GM19043 (cell line): ENCODE measurements at regions not wholly inside any gene's neighbourhood (a gene's known extent, or its start where the extent isn't known, plus 50 kb on each side); places are given as distances from the start of the nearest gene placed in this dataset.
"Not testable (repeated sequence)": the region's sequence is repeated elsewhere in the genome, so short reads cannot be mapped to it uniquely, and the experiment has no call there.

Source experiments
- ATAC-seq: cut with Tn5 transposase; IDR thresholded peaks from one replicate; pipeline ENCODE4 v1.9.1; 2021; ENCODE audit warnings: low read depth; ENCODE audit not compliant: unreplicated experiment

DNA sequence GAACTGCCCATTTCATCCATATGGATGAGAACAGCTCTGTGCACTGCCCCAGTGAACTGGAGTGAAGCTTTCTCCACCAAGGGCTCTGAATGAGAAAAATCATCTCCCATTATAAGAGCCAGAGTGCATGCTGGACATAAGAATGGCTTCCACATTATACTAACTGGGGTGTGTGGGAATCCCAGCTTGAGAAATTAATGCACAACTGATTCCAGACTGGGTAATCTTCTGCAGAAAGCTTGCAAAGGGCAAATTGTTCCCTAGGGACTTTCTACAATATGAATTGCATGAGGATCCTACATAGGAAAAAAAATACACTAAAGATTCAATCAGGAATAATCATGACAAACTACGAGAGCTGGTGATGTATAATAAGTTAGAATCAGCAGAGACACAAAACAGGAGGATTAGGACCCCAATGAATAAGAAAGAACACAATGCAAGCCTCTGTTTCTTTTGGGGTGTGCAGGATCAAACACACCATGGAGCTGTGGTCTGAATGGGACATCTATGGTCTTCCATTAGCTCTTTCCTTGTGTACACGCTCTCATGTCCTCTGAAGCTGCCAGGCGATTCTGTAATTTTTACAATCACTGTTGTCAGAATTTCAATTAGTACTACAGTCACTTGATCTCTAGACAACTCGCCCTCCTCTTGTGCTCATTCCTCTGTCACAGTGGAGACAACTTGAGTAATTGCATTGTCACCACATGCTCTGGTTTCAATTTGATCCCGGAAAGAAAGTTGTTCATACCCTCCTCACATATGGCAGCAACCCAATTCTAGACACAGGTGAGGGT is 1327.4 kb downstream of the GATA3 start:
- no peak for ATAC-seq

DNA sequence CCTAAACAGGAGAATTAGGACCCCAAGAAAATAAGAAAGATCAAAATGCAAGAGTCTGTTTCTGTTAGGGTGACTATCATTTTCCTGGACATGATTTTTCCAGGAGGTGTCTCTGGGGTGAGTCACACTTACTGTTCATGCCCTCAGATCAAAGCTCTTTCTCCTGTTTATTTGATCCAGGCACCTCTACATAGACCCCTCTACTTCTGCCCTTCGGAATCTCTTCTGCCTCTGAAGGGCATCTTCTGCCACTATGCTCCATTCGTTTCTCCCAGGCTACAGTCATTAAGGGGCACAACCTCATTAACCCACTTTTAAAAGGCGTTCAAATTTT is 1328.0 kb downstream of the GATA3 start:
- ATAC-seq: no peak

GRCh38 chr10:9390516-9390915 is 1336.0 kb downstream of the GATA3 start:
- no peak for ATAC-seq

- ATAC-seq: no peak
These were observed 1344.9 kb downstream of the GATA3 start for GRCh38 chr10:9399275-9399983.

DNA sequence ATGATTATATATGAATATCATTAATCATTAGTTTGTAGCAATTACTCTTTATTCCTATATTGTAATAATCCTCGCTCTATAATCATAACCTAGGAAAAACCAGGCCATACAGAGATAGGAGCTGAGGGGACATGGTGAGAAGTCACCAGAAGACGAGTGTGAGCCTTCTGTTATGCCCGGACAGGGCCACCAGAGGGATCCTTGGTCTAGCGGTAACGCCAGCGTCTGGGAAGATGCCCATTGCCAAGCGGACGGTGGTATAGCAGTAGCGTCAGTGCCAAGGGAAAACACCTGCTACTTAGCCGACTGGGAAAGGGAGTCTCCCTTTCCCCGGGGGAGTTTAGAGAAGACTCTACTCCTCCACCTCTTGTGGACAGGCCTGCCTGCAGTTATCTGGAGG is 1347.6 kb downstream of the GATA3 start:
- not testable (repeated sequence) for ATAC-seq

- not testable (repeated sequence) for ATAC-seq
These were observed 1348.2 kb downstream of the GATA3 start for GRCh38 chr10:9402507-9403195.

DNA sequence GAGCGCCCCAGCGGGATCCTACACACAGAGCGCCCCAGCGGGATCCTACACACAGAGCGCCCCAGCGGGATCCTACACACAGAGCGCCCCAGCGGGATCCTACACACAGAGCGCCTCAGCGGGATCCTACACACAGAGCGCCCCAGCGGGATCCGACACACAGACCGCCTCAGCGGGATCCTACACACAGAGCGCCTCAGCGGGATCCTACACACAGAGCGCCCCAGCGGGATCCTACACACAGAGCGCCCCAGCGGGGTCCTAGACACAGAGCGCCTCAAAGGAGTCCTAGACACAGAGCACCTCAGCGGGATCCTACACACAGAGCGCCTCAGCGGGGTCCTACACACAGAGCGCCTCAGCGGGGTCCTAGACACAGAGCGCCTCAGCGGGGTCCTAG is 1352.7 kb downstream of the GATA3 start:
- ATAC-seq: not testable (repeated sequence)

DNA sequence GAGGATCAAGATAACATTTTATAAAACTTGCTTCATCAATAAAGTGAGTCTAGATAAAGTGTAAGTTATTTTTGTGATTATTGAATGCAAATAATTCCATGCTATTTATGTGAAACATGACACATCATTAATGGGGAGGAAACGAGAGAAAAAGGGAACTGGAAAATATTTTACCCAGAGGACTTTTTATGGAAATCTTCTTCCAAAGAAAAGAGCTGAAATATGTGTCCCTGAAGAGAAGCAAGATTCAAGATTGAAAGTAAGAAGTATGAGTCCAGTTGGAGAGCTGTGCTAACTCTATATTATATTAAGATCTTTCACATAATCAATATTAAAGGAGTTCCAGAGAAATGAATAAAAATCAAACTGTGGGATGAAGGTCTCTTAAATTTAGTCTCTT is 1361.8 kb downstream of the GATA3 start:
- no peak for ATAC-seq

DNA sequence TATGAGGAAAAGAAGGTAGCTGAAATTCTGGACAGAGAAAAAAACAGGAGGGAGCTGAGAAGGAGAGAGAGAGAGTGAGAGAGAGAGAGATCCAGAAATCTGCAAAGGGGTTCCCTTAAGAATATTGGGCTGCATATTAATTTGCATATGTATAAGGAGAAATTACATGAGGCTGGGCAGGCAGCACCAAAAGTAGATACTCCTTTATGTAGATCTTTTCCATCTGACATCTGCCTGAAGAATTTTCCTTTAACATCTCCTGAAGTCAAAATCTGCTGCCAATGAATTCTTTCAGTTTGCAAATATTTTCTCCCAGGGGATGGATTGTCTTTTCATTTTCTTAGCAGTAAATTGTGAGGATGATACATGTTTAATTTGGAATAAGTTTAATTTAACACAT is 1365.3 kb downstream of the GATA3 start:
- no peak for ATAC-seq

DNA sequence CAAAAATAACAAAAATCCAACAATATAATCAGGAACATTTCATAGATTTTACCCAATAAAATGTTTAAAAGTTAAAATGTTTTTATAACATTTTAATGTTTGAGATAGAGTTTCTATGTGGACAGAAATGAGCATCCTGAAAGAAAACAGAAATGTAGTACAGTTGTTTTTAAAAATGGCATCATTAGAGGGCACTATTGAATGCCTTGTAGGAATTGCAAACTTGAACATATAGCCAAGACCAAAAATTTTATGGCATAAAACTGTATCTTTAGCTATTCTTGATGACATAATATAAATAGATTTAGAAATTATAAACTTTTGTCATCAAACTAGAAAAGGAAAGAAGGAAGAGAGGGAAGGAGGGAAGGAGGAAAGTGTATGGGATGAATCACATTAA is 1372.7 kb downstream of the GATA3 start:
- no peak for ATAC-seq

DNA sequence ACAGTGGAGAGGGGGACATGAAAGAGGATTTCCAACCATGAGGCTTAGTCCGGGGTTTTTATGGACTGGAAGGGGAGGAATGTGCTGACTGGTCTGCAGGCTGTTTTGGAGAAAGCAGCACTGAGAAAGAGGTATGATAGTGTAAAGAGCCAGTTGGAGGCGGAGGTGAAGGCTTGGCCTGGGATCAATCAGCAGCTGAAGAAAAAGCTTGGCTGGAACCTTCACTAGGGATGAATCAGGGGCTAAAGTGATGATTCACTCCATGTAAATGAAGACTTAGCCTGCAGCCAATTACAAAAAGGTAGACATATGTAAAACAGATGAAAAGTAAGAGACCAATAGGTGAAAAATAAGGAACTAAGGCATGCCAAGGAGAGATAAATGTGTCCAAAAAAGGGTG is 1382.6 kb downstream of the GATA3 start:
- no peak for ATAC-seq

DNA sequence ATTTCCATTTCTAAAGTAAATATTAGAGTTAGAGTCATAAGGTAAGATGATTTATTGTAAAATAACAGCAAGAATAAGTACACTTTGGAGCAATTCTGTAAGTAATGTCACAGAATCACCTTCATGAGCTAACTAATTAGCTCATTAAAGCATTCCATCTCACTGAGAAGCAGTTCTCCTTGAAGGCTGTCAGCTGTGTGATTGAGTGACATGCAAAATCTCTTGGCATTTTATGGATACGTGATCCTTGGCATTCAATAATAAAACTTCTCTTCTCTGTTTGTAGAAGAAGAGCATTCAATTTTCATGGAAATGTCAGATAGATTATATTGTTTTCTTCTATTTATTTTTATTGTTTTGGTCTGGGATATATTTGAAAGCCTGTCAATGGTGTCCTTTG is 1389.3 kb downstream of the GATA3 start:
- no peak for ATAC-seq

DNA sequence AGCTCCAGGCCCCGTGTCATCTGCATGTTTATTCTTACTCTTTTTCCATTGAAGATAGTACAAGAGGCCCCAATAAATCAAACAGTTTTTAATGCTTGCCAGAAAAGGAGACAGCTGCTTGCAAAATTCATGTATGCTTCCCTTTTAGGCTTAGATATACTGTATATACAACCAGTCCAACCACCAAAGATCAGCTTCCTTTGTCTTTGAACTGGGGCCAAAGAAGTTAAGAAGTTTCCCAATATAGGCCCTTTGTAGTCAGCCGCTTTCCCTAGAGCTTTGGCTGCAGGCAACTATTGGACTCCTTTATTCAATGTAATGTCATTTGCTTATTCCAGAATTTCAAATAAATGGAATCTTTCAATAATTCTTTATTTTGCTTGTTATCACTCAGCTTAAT is 1395.0 kb downstream of the GATA3 start:
- ATAC-seq: no peak

GRCh38 chr10:9450801-9451200 is 1396.3 kb downstream of the GATA3 start:
- ATAC-seq: no peak

GRCh38 chr10:9451211-9451773 is 1396.8 kb downstream of the GATA3 start:
- ATAC-seq: no peak

GRCh38 chr10:9452056-9452455 is 1397.6 kb downstream of the GATA3 start:
- no peak for ATAC-seq

- not testable (repeated sequence) for ATAC-seq
These were observed 1399.4 kb downstream of the GATA3 start for GRCh38 chr10:9453871-9454270.

- no peak for ATAC-seq
These were observed 1415.2 kb downstream of the GATA3 start for GRCh38 chr10:9469663-9470205.

DNA sequence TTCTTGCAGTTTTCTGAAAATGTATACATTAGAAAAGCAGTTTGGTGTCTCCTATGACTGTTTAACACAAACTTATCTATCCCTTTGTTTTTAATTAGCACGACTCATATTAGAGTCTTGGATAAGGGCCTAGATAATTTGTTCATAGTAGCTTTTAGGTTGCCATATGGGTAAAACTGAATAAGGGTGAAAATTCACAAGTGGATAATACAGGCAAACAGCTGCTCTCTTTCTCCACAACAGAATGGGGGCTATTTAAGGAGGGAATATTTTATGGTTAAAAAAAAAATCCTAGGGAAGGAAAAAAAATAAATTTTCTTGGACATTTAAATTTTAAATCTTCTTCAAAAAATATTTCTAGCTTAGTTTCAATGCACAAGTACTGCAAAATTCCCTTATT is 1416.1 kb downstream of the GATA3 start:
- ATAC-seq: no peak

DNA sequence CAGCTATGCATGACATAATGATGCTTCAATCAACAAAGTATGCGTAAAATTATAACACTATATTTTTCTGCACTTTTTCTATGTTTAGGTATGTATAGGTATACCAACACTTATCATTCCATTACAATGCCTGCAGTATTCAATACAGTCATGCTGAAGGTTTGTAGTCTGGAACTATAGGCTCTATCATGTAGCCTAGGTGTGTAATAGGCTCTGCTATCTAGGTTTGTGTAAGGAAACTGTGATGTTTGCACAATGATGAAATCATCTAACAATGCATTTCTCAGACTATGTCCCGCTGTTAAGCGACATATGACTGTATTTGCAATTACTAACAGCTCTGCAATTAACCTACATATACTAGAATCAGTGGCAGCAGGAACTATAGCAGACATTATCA is 1447.5 kb downstream of the GATA3 start:
- no peak for ATAC-seq

- ATAC-seq: no peak
These were observed 1449.7 kb downstream of the GATA3 start for GRCh38 chr10:9504227-9504626.
